Thoracic aorta (tissue), 2 donors: ENCODE measurements at regions not wholly inside any gene's neighbourhood (a gene's known extent, or its start where the extent isn't known, plus 50 kb on each side); places are given as distances from the start of the nearest gene placed in this dataset.

Experiments
- ATAC-seq: fragments of 150-250 bp; one replicate; pipeline ENCODE4 v1.8.0; 2017; ENCODE audit warnings: low read depth; ENCODE audit not compliant: insufficient number of reproducible peaks, low FRiP score
- DNase-seq: peaks from one replicate; pipeline ENCODE4 v3.0.0-alpha.2; 2020; ENCODE audit warnings: low spot score
- H3K27ac ChIP-seq, 2 donors: fragments of 200-600 bp; sonication (generic); 1 replicate in 1 of 2; 2 replicates in 1 of 2; pipeline ENCODE4 v1.5.1; 2016; ENCODE audit warnings: mild to moderate bottlenecking in 2 of 2, moderate library complexity in 2 of 2
- H3K27me3 ChIP-seq: fragments of 200-600 bp; sonication (generic); replicated peaks from 2 replicates; pipeline ENCODE4 v1.6.0; 2016; ENCODE audit warnings: mild to moderate bottlenecking; ENCODE audit not compliant: insufficient read depth
- H3K36me3 ChIP-seq: fragments of 200-600 bp; sonication (generic); one replicate; pipeline ENCODE4 v1.5.1; 2016
- H3K4me1 ChIP-seq, 2 donors: fragments of 200-600 bp; sonication (generic); 1 replicate in 1 of 2; 2 replicates in 1 of 2; pipeline versions ENCODE4 v1.5.1 to v1.6.0; 2016; ENCODE audit warnings: low read depth in 2 of 2, mild to moderate bottlenecking in 1 of 2; ENCODE audit not compliant: control insufficient read depth in 1 of 2
- H3K4me3 ChIP-seq: fragments of 200-600 bp; sonication (generic); 2 replicates; pipeline ENCODE4 v1.5.1; 2016; ENCODE audit warnings: mild to moderate bottlenecking
- H3K9me3 ChIP-seq: fragments of 200-600 bp; sonication (generic); 2 replicates; pipeline ENCODE4 v1.5.1; 2016
- TF ChIP-seq, protein P1 (sequence below): fragments of 200-600 bp; sonication (generic); IDR thresholded peaks from one replicate; pipeline ENCODE4 v1.5.1; 2019; ENCODE audit warnings: antibody characterized with exemption

DNA sequence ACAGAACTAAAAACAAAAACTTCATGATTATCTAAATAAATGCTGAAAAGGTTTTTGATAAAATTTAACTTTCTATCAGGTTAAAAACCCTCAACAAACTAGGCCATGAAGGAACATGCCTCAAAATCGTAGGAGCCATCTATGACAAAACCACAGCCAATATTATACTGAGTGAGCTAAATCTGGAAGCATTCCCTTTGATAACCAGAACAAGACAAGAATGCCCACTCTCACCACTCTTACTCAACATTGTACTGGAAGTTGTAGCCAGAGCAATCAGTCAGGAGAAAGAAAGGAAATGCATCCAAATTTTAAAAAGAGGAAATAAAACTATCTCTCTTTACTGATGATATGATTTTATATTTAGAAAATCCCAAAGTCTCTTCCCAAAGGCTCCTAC is 228.7 kb downstream of the CHRM2 start:
- TF ChIP-seq, protein P1, sequence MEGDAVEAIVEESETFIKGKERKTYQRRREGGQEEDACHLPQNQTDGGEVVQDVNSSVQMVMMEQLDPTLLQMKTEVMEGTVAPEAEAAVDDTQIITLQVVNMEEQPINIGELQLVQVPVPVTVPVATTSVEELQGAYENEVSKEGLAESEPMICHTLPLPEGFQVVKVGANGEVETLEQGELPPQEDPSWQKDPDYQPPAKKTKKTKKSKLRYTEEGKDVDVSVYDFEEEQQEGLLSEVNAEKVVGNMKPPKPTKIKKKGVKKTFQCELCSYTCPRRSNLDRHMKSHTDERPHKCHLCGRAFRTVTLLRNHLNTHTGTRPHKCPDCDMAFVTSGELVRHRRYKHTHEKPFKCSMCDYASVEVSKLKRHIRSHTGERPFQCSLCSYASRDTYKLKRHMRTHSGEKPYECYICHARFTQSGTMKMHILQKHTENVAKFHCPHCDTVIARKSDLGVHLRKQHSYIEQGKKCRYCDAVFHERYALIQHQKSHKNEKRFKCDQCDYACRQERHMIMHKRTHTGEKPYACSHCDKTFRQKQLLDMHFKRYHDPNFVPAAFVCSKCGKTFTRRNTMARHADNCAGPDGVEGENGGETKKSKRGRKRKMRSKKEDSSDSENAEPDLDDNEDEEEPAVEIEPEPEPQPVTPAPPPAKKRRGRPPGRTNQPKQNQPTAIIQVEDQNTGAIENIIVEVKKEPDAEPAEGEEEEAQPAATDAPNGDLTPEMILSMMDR, result no peak
- Histone ChIP-seq H3K36me3 (no peaks in the 10 kb centered on the region), H3K4me1 (no peaks in the 10 kb centered on the region), H3K4me3 (no peak overlapping the region), H3K9me3 (no peaks in the 10 kb centered on the region), H3K27me3 (no peaks in the 10 kb centered on the region), H3K27ac (no peak overlapping the region)
- no peak for ATAC-seq
- no peak for DNase-seq

DNA sequence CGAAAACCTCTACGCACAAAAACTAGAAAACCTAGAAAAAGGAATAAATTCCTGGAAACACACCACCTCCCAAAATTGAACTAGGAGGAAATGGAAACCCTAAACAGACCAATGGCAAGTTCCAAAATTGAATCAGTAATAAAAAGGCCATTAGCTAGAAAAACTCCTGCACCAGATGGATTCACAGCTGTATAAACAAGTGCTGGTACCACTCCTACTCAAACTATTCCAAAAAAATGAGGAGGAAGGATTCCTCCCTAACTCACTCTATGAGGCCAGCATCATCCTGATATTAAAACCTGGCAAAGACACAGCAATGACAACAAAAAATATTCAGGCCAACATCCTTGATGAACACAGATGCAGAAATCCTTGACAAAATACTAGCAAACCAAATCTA is 228.2 kb downstream of the CHRM2 start:
- no peaks in the 10 kb centered on the region for H3K36me3 ChIP-seq
- H3K27me3 ChIP-seq, result no peaks in the 10 kb centered on the region
- H3K9me3 ChIP-seq, result no peaks in the 10 kb centered on the region
- no peak overlapping the region for H3K4me3 ChIP-seq
- DNase-seq (no peak), ATAC-seq (no peak)
- H3K4me1 ChIP-seq, result no peaks in the 10 kb centered on the region
- no peak overlapping the region for H3K27ac ChIP-seq
- TF ChIP-seq, protein P1, result no peak

DNA sequence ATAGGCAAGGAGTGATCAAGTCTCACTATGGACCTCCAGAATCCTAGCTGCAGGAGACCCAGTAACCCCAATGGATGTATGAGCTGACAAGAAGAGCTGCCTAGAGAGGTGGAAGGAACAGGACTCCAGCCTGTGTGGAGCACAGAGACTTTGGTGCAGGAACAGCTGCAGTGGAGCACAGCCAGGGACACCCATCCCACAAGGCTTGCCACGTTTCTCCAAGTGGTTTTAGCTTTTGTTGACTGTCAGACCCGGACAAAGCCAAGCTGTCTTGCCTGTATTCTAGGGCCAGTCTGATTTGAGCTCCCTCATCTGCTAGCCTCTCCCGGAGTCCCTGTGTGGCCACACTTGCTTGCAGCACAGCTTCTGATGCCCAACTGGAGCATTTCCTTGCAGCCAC is 224.7 kb downstream of the CHRM2 start:
- H3K27me3 ChIP-seq, result no peaks in the 10 kb centered on the region
- DNase-seq (no peak), ATAC-seq (no peak)
- H3K4me3 ChIP-seq, result no peak overlapping the region
- no peak overlapping the region for H3K27ac ChIP-seq
- no peaks in the 10 kb centered on the region for H3K9me3 ChIP-seq
- TF ChIP-seq, protein P1, result no peak
- no peaks in the 10 kb centered on the region for H3K36me3 ChIP-seq
- H3K4me1 ChIP-seq, result no peaks in the 10 kb centered on the region

DNA sequence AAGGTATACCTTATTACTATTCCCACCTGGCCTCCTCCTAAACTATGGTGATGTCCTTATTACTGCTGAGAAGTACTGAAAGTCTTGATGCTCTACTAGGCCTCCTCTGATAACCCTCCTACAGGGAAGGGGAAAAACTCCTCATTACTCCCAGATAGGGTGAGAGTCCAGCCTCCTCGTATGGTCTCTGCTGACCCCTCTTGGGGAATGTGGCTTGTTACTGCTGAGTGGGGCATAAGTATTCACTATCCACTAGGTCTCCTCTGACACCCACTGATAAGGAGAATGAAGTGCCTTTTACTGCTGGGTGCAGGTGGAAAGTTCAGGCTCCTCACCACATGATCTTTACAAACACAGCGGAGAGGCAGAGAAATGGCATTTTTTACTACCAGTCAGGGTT is 222.9 kb downstream of the CHRM2 start:
- Histone ChIP-seq H3K4me3 (no peak overlapping the region), H3K36me3 (no peaks in the 10 kb centered on the region), H3K27me3 (no peaks in the 10 kb centered on the region), H3K27ac (no peak overlapping the region), H3K9me3 (no peaks in the 10 kb centered on the region), H3K4me1 (no peaks in the 10 kb centered on the region)
- TF ChIP-seq, protein P1, result no peak
- ATAC-seq (no peak), DNase-seq (no peak)

DNA sequence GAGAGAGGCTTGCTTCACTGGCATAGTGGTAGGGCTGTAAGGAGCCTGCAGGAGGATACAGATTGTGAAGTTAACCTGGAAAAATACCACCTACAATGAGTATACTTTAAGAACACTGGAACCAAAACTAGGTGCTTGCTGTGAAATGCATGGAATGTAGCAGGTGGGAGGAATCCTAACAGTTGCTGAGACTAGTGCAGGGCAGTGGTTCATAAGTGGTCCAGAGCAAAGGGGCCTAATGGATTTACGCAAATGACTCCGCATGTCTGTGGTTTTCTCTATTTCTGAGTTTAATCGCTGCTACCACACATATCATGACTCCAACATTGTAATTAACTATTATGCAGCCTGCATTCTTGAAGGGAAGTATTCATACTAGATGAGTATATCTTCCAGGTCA is 218.4 kb downstream of the CHRM2 start:
- Histone ChIP-seq H3K4me1 (no peaks in the 10 kb centered on the region), H3K27me3 (no peaks in the 10 kb centered on the region), H3K27ac (no peak overlapping the region), H3K9me3 (no peaks in the 10 kb centered on the region), H3K36me3 (no peaks in the 10 kb centered on the region), H3K4me3 (no peak overlapping the region)
- DNase-seq (no peak), ATAC-seq (no peak)
- TF ChIP-seq, protein P1, result no peak
